HCT116 (cell line): ENCODE measurements at regions not wholly inside any gene's neighbourhood (a gene's known extent, or its start where the extent isn't known, plus 50 kb on each side); places are given as distances from the start of the nearest gene placed in this dataset.

Experiments
- ATAC-seq: fragments of 200-7000 bp; cut with Tn5 transposase; 2 replicates; pipeline ENCODE4 v1.9.1; 2020; ENCODE audit warnings: mild to moderate bottlenecking, moderate library complexity
- BruUV-seq: library from RNA; stranded (reverse); fragments of 400-500 nt; replicated peaks from 2 replicates; lab custom pipeline; 2021; lab: Mats Ljungman, UMichigan
- CTCF ChIA-PET: fragments of 300-600 bp; sonication (Branson Sonifier 250); formaldehyde crosslinking; loops from one replicate; lab custom pipeline; 2021; ENCODE audit warnings: antibody characterized with exemption; lab: Charles Lee
- POLR2A ChIA-PET: fragments of 300-600, 350-600 bp; sonication (Branson Sonifier 250); formaldehyde crosslinking; loops from one replicate; lab custom pipeline; 2021; ENCODE audit warnings: antibody characterized with exemption; lab: Charles Lee
- RAD21 ChIA-PET, 2 experiments: fragments of 300-600 bp; sonication (Branson Sonifier 250); formaldehyde crosslinking; loops; one replicate each; lab custom pipeline; 2023; ENCODE audit warnings: low total read pairs in 2 of 2; ENCODE audit not compliant: uncharacterized antibody in 2 of 2, unreplicated experiment in 2 of 2, low non-redundant PET in 1 of 2; lab: Charles Lee
- DNase-seq: peaks from one replicate; pipeline ENCODE4 v3.0.0-alpha.2; 2010; ENCODE audit warnings: low read depth, low spot score
- H2AFZ ChIP-seq: fragments of 200-600 bp; shearing (Covaris generic), sonication (generic); 2 replicates; pipeline ENCODE4 v1.6.1; 2017; ENCODE audit warnings: low read depth, mixed run types, mixed read lengths, antibody characterized with exemption, low read length; ENCODE audit not compliant: poor library complexity, severe bottlenecking
- H3K27ac ChIP-seq: 2 replicates; pipeline ENCODE4 v1.5.1; 2012; ENCODE audit warnings: low read depth, low read length
- H3K27me3 ChIP-seq: fragments of 200-600 bp; sonication (generic); 2 replicates; pipeline ENCODE4 v1.6.1; 2016; ENCODE audit warnings: mixed run types, low read length, mixed read lengths; ENCODE audit not compliant: insufficient read depth
- H3K36me3 ChIP-seq, 2 experiments: fragments of 200-500 bp in 1 of 2; fragments of 200-600 bp in 1 of 2; sonication (Bioruptor generic) in 1 of 2; sonication (generic) in 1 of 2; 2 replicates each; pipeline versions ENCODE4 v1.5.1 to v1.6.1; 2014 to 2016; ENCODE audit warnings: low read length in 2 of 2, inconsistent platforms in 1 of 2, mixed read lengths in 1 of 2, mixed run types in 1 of 2; ENCODE audit not compliant: insufficient read depth in 2 of 2, control insufficient read depth in 1 of 2
- H3K4me1 ChIP-seq, 2 experiments: fragments of 200-600 bp in 1 of 2; sonication (generic) in 1 of 2; 2 replicates each; pipeline versions ENCODE4 v1.5.1 to v1.6.1; 2012 to 2017; ENCODE audit warnings: low read length in 2 of 2, inconsistent platforms in 1 of 2, mild to moderate bottlenecking in 1 of 2, mixed read lengths in 1 of 2, mixed run types in 1 of 2, moderate library complexity in 1 of 2; ENCODE audit not compliant: insufficient read depth in 2 of 2, control insufficient read depth in 1 of 2
- H3K4me2 ChIP-seq: fragments of 200-600 bp; sonication (generic); 2 replicates; pipeline ENCODE4 v1.6.1; 2017; ENCODE audit warnings: mixed run types, low read length, mixed read lengths
- H3K4me3 ChIP-seq, 2 experiments: fragments of 200-600 bp in 1 of 2; sonication (generic) in 1 of 2; replicated peaks in 1 of 2; 2 replicates each; pipeline ENCODE4 v1.5.1; 2011 to 2016; ENCODE audit warnings: low read length in 2 of 2, control low read depth in 1 of 2, low read depth in 1 of 2, mild to moderate bottlenecking in 1 of 2, mixed read lengths in 1 of 2, mixed run types in 1 of 2
- H3K79me2 ChIP-seq: fragments of 200-600 bp; sonication (generic); 2 replicates; pipeline ENCODE4 v1.6.1; 2017; ENCODE audit warnings: mild to moderate bottlenecking, mixed run types, low read length, moderate library complexity, mixed read lengths; ENCODE audit not compliant: insufficient read depth
- H3K9ac ChIP-seq: fragments of 200-600 bp; sonication (generic); 2 replicates; pipeline ENCODE4 v1.6.1; 2016; ENCODE audit warnings: low read length, mixed read lengths
- H3K9me2 ChIP-seq: fragments of 200-600 bp; sonication (generic), shearing (Covaris generic); 2 replicates; pipeline ENCODE4 v1.6.1; 2017; ENCODE audit warnings: mixed run types, mild to moderate bottlenecking, moderate library complexity; ENCODE audit not compliant: insufficient read depth
- H3K9me3 ChIP-seq, 2 experiments: fragments of 200-500 bp in 1 of 2; fragments of 200-600 bp in 1 of 2; sonication (Bioruptor generic) in 1 of 2; sonication (generic) in 1 of 2; 2 replicates each; pipeline ENCODE4 v1.6.1; 2014 to 2017; ENCODE audit warnings: low read length in 2 of 2, mixed read lengths in 2 of 2, inconsistent platforms in 1 of 2, low read depth in 1 of 2, mild to moderate bottlenecking in 1 of 2, mixed run types in 1 of 2, moderate library complexity in 1 of 2; ENCODE audit not compliant: control insufficient read depth in 1 of 2, insufficient read depth in 1 of 2
- H4K20me1 ChIP-seq: fragments of 200-600 bp; sonication (generic), shearing (Covaris generic); 2 replicates; pipeline ENCODE4 v1.6.1; 2017; ENCODE audit warnings: mixed run types, mild to moderate bottlenecking, moderate library complexity; ENCODE audit not compliant: insufficient read depth
- CBX3 ChIP-seq: IDR thresholded peaks from 2 replicates; pipeline ENCODE4 v1.6.1; 2012; ENCODE audit warnings: low read depth
- CTCF ChIP-seq, 3 experiments: fragments of 200-600 bp in 1 of 3; sonication (generic) in 1 of 3; IDR thresholded peaks in 2 of 3; conservative IDR thresholded peaks in 1 of 3; 2 replicates each; pipeline ENCODE4 v1.5.1; 2012 to 2017; ENCODE audit warnings: low read depth in 2 of 3, low read length in 2 of 3, antibody characterized with exemption in 1 of 3, borderline replicate concordance in 1 of 3, control low read depth in 1 of 3, mild to moderate bottlenecking in 1 of 3, mixed read lengths in 1 of 3, mixed run types in 1 of 3, moderate library complexity in 1 of 3; ENCODE audit not compliant: insufficient read depth in 1 of 3
- EGR1 ChIP-seq: IDR thresholded peaks from 2 replicates; pipeline ENCODE4 v1.6.1; 2012; ENCODE audit warnings: low read depth
- ELF1 ChIP-seq: IDR thresholded peaks from 2 replicates; pipeline ENCODE4 v1.6.1; 2012; ENCODE audit warnings: low read depth, borderline replicate concordance
- EZH2phosphoT487 ChIP-seq: fragments of 200-600 bp; IDR thresholded peaks from 2 replicates; pipeline ENCODE4 v1.6.1; 2018; ENCODE audit warnings: antibody characterized with exemption, borderline replicate concordance
- FOSL1 ChIP-seq: IDR thresholded peaks from 2 replicates; pipeline ENCODE4 v1.6.1; 2012; ENCODE audit warnings: low read depth
- MAX ChIP-seq: IDR thresholded peaks from 2 replicates; pipeline ENCODE4 v1.6.1; 2012
- POLR2A ChIP-seq: IDR thresholded peaks from 2 replicates; pipeline ENCODE4 v1.7.0; 2011; ENCODE audit warnings: borderline replicate concordance; ENCODE audit not compliant: insufficient read depth, insufficient read length; ENCODE audit errors: extremely low read depth
- RAD21 ChIP-seq: IDR thresholded peaks from 2 replicates; pipeline ENCODE4 v1.6.1; 2012; ENCODE audit warnings: low read depth, mild to moderate bottlenecking
- SP1 ChIP-seq: IDR thresholded peaks from 2 replicates; pipeline ENCODE4 v1.6.1; 2012; ENCODE audit warnings: low read depth
- TCF7L2 ChIP-seq: IDR thresholded peaks from 2 replicates; pipeline ENCODE4 v1.7.0; 2011; ENCODE audit warnings: borderline replicate concordance, inconsistent platforms; ENCODE audit not compliant: insufficient read depth, insufficient read length; ENCODE audit errors: extremely low read depth
- ZFX ChIP-seq: fragments of 450-650 bp; IDR thresholded peaks from 2 replicates; pipeline ENCODE4 v1.6.1; 2017
- intact Hi-C: fragments of 100-400 bp; cut with micrococcal nuclease; formaldehyde crosslinking; loops from 2 replicates; pipeline ENCODE4 v1.10.0; 2022
- TF ChIP-seq, protein P1 (sequence below): IDR thresholded peaks from 2 replicates; pipeline ENCODE4 v1.6.1; 2011; ENCODE audit warnings: mild to moderate bottlenecking, low read length, moderate library complexity; ENCODE audit not compliant: insufficient replicate concordance; ENCODE audit errors: extremely low read depth
- TF ChIP-seq, protein P2 (sequence below): IDR thresholded peaks from 2 replicates; pipeline ENCODE4 v1.6.1; 2012

DNA sequence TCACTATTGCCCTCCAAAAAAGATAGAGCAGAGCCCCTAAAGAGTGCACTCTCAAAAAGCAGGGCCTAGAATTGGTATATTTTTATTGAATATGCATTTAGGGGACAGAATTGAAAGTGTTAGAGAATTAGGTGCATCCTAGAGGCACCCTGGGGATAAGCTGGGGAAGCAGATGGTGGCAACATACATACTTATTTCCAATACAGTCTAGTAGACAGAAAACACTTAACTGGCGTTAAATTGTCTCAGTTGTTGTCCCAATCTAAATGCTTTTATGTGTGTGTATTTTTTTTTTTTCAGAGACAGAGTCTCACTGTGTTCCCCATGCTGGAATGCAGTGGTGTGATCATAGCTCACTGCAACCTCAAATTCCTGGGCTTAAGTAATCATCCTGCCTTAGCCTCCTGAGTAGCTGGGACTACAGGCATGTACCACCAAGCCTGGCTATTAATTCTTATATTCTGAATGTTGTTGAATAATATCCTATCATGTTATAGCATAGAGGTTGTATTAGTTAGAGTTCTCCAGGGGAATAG lies 481.8 kb downstream of the GRXCR1 start:
- TF ChIP-seq MAX = no peak
- TF ChIP-seq CBX3 = no peak
- no peak for TF ChIP-seq TCF7L2
- TF ChIP-seq ELF1 = no peak
- no peak for TF ChIP-seq RAD21
- Histone ChIP-seq H3K79me2 (no peaks in the 10 kb centered on the region), H3K4me1 (no peaks in the 10 kb centered on the region), H3K27ac (no peak overlapping the region), H2AFZ (no peak overlapping the region), H4K20me1 (no peaks in the 10 kb centered on the region), H3K9me3 (peaks cover 0 to 13% of the 10 kb centered on the region in 2 experiments; a peak in 2 of 4 replicates), H3K27me3 (no peaks in the 10 kb centered on the region), H3K4me3 (no peak overlapping the region), H3K9me2 (no peaks in the 10 kb centered on the region), H3K36me3 (no peaks in the 10 kb centered on the region), H3K4me2 (no peak overlapping the region), H3K9ac (no peak overlapping the region)
- intact Hi-C loops = no loop called here
- ATAC-seq = no peak
- ChIA-PET CTCF (no interaction called here), POLR2A (no interaction called here), RAD21 (no interaction called here)
- BruUV-seq = no TSS peak
- no peak for DNase-seq

DNA sequence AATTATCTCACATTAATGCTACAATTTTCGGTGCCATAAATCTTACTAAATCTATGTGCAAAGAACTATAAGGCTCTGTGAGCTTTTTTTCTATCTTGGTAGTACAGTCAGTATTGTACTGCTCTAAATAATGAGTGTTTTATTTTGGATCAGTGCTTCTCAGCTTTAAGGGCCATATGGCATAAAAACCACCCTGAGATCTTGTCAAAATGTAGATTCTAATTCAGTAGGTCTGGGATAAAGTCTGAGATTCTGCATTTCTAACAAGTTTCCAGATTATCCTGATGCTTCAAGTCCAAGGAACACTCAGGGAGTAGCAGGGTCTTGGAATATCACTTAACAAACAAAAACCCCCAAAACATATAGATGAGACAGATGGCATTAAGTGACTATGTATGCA lies 486.5 kb downstream of the GRXCR1 start:
- Histone ChIP-seq H3K9ac (no peak overlapping the region), H2AFZ (no peak overlapping the region), H3K79me2 (no peaks in the 10 kb centered on the region), H3K4me1 (no peaks in the 10 kb centered on the region), H3K27ac (no peak overlapping the region), H3K4me2 (no peak overlapping the region), H3K9me3 (peaks cover 6 to 22% of the 10 kb centered on the region in 2 experiments; a peak in 2 of 4 replicates), H3K9me2 (no peaks in the 10 kb centered on the region), H3K27me3 (no peaks in the 10 kb centered on the region), H3K36me3 (no peaks in the 10 kb centered on the region), H3K4me3 (no peak overlapping the region), H4K20me1 (no peaks in the 10 kb centered on the region)
- ChIA-PET POLR2A (no interaction called here), CTCF (no interaction called here), RAD21 (no interaction called here)
- no TSS peak for BruUV-seq
- no peak for DNase-seq
- no peak for ATAC-seq
- intact Hi-C loops = no loop called here
- no peak for TF ChIP-seq EGR1
- TF ChIP-seq CTCF (IDR thresholded peaks at IDR 0.05 in 2 of 3, conservative IDR thresholded peaks at IDR 0.05 in 1 of 3; ENCODE audit: borderline replicate concordance in 1 of 3, insufficient read depth in 1 of 3, low read depth in 2 of 3, low read length in 2 of 3) = no peak
- TF ChIP-seq RAD21 = no peak
- TF ChIP-seq MAX = no peak
- no peak for TF ChIP-seq POLR2A
- TF ChIP-seq CBX3 = no peak
- TF ChIP-seq TCF7L2 = no peak
- TF ChIP-seq FOSL1 = no peak
- no peak for TF ChIP-seq EZH2phosphoT487
- TF ChIP-seq, protein P1, sequence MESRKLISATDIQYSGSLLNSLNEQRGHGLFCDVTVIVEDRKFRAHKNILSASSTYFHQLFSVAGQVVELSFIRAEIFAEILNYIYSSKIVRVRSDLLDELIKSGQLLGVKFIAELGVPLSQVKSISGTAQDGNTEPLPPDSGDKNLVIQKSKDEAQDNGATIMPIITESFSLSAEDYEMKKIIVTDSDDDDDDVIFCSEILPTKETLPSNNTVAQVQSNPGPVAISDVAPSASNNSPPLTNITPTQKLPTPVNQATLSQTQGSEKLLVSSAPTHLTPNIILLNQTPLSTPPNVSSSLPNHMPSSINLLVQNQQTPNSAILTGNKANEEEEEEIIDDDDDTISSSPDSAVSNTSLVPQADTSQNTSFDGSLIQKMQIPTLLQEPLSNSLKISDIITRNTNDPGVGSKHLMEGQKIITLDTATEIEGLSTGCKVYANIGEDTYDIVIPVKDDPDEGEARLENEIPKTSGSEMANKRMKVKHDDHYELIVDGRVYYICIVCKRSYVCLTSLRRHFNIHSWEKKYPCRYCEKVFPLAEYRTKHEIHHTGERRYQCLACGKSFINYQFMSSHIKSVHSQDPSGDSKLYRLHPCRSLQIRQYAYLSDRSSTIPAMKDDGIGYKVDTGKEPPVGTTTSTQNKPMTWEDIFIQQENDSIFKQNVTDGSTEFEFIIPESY = no peak
- no peak for TF ChIP-seq SP1
- TF ChIP-seq, protein P2, sequence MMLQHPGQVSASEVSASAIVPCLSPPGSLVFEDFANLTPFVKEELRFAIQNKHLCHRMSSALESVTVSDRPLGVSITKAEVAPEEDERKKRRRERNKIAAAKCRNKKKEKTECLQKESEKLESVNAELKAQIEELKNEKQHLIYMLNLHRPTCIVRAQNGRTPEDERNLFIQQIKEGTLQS = no peak
- no peak for TF ChIP-seq ZFX
